ENCODE measurements at regions not wholly inside any gene's neighbourhood (a gene's known extent, or its start where the extent isn't known, plus 50 kb on each side); places are given as distances from the start of the nearest gene placed in this dataset.

DNA sequence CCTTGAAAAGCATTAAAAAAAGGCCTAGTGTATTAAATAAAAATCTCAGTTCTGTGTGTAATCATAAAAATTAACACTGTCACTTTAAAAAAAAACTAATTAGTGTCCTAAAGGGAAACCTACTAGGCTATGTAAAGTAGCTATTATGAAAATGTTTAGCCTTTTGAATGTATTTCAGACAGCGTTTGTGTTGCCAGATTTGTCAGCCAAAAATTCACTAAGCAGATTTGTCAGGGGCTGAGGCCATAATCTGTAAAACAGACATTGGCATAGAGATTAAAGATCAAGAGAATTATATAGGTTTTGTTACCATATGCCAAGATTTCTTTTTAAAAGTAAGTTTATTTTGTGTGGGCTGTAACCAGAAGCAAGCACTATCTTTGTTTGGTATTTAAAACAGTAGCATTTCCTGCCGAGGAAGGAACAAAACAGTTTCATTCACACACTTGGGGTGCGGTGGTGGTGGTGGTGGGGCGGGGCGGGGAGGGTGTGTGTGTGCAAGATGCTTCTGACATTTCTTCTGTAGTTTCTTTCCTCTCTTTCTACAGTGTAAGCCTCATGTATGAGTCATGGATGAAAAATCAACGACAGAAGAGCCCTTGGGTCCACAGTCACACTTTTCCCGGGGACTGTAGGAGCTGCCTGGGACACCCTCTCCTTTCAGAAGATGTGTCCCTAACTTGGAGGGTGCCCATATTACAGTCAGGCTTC, 328.5 kb upstream of the FANCL start:
- TF ChIP-seq, protein P1, sequence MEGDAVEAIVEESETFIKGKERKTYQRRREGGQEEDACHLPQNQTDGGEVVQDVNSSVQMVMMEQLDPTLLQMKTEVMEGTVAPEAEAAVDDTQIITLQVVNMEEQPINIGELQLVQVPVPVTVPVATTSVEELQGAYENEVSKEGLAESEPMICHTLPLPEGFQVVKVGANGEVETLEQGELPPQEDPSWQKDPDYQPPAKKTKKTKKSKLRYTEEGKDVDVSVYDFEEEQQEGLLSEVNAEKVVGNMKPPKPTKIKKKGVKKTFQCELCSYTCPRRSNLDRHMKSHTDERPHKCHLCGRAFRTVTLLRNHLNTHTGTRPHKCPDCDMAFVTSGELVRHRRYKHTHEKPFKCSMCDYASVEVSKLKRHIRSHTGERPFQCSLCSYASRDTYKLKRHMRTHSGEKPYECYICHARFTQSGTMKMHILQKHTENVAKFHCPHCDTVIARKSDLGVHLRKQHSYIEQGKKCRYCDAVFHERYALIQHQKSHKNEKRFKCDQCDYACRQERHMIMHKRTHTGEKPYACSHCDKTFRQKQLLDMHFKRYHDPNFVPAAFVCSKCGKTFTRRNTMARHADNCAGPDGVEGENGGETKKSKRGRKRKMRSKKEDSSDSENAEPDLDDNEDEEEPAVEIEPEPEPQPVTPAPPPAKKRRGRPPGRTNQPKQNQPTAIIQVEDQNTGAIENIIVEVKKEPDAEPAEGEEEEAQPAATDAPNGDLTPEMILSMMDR (IDR thresholded peaks at IDR 0.05 in 2 of 3, conservative IDR thresholded peaks at IDR 0.05 in 1 of 3; ENCODE audit: control insufficient read depth in 2 of 3, extremely low read depth in 1 of 3, insufficient read depth in 1 of 3, low read depth in 3 of 3, low read length in 3 of 3) = no peak
- TF ChIP-seq TAF1 (IDR thresholded peaks at IDR 0.05; ENCODE audit: borderline replicate concordance, low read depth, low read length) = no peak
- no peak for TF ChIP-seq KLF5 (IDR thresholded peaks at IDR 0.05; ENCODE audit: partially characterized antibody)
- no peak for TF ChIP-seq POLR2AphosphoS2 (IDR thresholded peaks at IDR 0.05; ENCODE audit: low read depth, low read length)
- TF ChIP-seq, protein P2, sequence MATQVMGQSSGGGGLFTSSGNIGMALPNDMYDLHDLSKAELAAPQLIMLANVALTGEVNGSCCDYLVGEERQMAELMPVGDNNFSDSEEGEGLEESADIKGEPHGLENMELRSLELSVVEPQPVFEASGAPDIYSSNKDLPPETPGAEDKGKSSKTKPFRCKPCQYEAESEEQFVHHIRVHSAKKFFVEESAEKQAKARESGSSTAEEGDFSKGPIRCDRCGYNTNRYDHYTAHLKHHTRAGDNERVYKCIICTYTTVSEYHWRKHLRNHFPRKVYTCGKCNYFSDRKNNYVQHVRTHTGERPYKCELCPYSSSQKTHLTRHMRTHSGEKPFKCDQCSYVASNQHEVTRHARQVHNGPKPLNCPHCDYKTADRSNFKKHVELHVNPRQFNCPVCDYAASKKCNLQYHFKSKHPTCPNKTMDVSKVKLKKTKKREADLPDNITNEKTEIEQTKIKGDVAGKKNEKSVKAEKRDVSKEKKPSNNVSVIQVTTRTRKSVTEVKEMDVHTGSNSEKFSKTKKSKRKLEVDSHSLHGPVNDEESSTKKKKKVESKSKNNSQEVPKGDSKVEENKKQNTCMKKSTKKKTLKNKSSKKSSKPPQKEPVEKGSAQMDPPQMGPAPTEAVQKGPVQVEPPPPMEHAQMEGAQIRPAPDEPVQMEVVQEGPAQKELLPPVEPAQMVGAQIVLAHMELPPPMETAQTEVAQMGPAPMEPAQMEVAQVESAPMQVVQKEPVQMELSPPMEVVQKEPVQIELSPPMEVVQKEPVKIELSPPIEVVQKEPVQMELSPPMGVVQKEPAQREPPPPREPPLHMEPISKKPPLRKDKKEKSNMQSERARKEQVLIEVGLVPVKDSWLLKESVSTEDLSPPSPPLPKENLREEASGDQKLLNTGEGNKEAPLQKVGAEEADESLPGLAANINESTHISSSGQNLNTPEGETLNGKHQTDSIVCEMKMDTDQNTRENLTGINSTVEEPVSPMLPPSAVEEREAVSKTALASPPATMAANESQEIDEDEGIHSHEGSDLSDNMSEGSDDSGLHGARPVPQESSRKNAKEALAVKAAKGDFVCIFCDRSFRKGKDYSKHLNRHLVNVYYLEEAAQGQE (IDR thresholded peaks at IDR 0.05; ENCODE audit: low read depth, low read length) = no peak
- TF ChIP-seq NFIC (IDR thresholded peaks at IDR 0.05; ENCODE audit: low read depth, low read length) = no peak
- no peak for TF ChIP-seq EP300 (IDR thresholded peaks at IDR 0.05; ENCODE audit: borderline replicate concordance in 1 of 2, control insufficient read depth in 1 of 2, low read depth in 2 of 2, low read length in 2 of 2)
- TF ChIP-seq RAD21 (IDR thresholded peaks at IDR 0.05; ENCODE audit: insufficient read depth, low read depth, low read length) = no peak
- TF ChIP-seq SMC3 (IDR thresholded peaks at IDR 0.05; ENCODE audit: borderline replicate concordance, low read length) = no peak
- no peak for TF ChIP-seq POLR2A (IDR thresholded peaks at IDR 0.05; ENCODE audit: low read depth, low read length)
- TF ChIP-seq SP1 (IDR thresholded peaks at IDR 0.05; ENCODE audit: low read depth, low read length) = no peak
- TF ChIP-seq, protein P3, sequence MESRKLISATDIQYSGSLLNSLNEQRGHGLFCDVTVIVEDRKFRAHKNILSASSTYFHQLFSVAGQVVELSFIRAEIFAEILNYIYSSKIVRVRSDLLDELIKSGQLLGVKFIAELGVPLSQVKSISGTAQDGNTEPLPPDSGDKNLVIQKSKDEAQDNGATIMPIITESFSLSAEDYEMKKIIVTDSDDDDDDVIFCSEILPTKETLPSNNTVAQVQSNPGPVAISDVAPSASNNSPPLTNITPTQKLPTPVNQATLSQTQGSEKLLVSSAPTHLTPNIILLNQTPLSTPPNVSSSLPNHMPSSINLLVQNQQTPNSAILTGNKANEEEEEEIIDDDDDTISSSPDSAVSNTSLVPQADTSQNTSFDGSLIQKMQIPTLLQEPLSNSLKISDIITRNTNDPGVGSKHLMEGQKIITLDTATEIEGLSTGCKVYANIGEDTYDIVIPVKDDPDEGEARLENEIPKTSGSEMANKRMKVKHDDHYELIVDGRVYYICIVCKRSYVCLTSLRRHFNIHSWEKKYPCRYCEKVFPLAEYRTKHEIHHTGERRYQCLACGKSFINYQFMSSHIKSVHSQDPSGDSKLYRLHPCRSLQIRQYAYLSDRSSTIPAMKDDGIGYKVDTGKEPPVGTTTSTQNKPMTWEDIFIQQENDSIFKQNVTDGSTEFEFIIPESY (IDR thresholded peaks at IDR 0.05) = no peak
- TF ChIP-seq SREBF2 (IDR thresholded peaks at IDR 0.05; ENCODE audit: low read length) = no peak
- no peak for TF ChIP-seq CHD2 (IDR thresholded peaks at IDR 0.05; ENCODE audit: borderline replicate concordance, low read depth, low read length)

All from GM12878 (cell line).